ENCODE measurements at regions not wholly inside any gene's neighbourhood (a gene's known extent, or its start where the extent isn't known, plus 50 kb on each side); places are given as distances from the start of the nearest gene placed in this dataset.
A peak's percentile ranks its signal among the peaks of the same experiment; 100 is the strongest.

DNA sequence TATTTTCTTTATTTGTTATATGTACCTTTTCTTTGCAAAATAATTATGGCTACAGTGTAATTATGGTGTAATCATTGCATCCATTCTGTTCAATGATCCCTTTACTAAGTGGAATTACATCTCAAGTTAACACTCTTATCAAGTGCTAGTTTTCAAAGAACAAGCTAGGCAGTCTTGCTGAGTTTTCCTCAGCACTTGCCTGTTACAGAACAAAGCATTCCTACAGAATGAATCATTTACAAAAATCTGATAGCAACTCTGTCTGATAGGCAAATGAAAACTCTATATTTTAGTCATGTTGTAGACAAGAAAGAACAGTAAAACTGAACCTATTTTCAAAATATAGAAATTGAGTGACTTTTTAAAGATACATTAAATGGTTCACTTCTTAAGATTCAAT is 109.8 kb upstream of the POU3F2 start:
- Histone ChIP-seq H3K36me3 (no peaks in the 10 kb centered on the region), H3K9me3 (no peaks in the 10 kb centered on the region), H3K4me1 (no peaks in the 10 kb centered on the region), H3K27ac (no peak overlapping the region), H3K4me3 (no peak overlapping the region), H3K27me3 (no peaks in the 10 kb centered on the region)
- intact Hi-C loops (cut with DNase I) = no loop called here
- DNase-seq = no peak
- no peak for TF ChIP-seq EP300 (IDR thresholded peaks at IDR 0.05)
- TF ChIP-seq POLR2A (IDR thresholded peaks at IDR 0.05) = no peak
- TF ChIP-seq, protein P1, sequence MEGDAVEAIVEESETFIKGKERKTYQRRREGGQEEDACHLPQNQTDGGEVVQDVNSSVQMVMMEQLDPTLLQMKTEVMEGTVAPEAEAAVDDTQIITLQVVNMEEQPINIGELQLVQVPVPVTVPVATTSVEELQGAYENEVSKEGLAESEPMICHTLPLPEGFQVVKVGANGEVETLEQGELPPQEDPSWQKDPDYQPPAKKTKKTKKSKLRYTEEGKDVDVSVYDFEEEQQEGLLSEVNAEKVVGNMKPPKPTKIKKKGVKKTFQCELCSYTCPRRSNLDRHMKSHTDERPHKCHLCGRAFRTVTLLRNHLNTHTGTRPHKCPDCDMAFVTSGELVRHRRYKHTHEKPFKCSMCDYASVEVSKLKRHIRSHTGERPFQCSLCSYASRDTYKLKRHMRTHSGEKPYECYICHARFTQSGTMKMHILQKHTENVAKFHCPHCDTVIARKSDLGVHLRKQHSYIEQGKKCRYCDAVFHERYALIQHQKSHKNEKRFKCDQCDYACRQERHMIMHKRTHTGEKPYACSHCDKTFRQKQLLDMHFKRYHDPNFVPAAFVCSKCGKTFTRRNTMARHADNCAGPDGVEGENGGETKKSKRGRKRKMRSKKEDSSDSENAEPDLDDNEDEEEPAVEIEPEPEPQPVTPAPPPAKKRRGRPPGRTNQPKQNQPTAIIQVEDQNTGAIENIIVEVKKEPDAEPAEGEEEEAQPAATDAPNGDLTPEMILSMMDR (IDR thresholded peaks at IDR 0.05) = no peak
- no peak for TF ChIP-seq POLR2AphosphoS5 (IDR thresholded peaks at IDR 0.05)

DNA sequence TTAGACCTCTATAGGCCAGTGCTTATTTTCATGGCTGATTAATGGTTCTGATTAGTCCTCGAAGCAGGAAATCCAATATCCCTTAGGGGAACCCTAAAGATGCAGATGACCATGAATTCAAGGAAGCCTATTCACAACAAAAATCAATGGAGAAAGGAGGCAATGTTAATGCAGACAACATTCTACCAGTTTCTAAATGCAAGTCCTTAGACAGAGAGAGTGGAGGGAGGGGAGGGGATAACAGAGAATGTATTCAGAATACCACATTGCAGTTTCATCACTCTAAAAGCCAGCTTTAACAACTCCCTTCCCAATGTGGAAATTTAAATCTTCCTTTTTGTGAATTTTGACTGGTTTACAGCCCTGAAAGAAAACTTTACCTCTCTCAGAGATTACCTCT is 87.1 kb upstream of the POU3F2 start:
- no peak for TF ChIP-seq POLR2AphosphoS5 (IDR thresholded peaks at IDR 0.05)
- no peak for TF ChIP-seq EP300 (IDR thresholded peaks at IDR 0.05)
- no peak for TF ChIP-seq POLR2A (IDR thresholded peaks at IDR 0.05)
- TF ChIP-seq, protein P1 (IDR thresholded peaks at IDR 0.05) = no peak
- Histone ChIP-seq H3K9me3 (no peaks in the 10 kb centered on the region), H3K4me3 (no peak overlapping the region), H3K4me1 (no peaks in the 10 kb centered on the region), H3K27me3 (no peaks in the 10 kb centered on the region), H3K36me3 (no peaks in the 10 kb centered on the region), H3K27ac (no peak overlapping the region)
- DNase-seq = no peak
- intact Hi-C loops (cut with DNase I) = no loop called here
- 55 to 70% methylated on average over 1 of the region's 1 CpG for WGBS, 2 donors

DNA sequence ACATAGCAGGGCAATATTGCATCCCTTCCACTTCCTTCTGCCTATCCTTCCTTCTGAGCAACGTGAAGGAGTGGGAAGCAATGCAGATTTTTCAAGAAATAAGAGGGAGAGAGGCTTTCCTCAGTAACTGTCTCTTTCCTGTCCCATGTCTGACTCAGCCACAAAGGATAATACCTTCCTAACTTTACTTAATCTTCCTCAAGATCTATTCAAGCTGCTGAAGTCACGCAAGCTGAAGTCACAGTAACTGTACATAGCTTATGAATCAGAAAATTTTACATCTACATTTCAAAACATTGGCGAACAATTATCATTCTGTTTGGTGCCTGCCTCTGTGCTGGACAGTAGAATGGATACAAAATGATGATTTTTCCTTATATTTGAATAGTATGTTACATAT is 86.4 kb upstream of the POU3F2 start:
- intact Hi-C loops (cut with DNase I) = no loop called here

DNA sequence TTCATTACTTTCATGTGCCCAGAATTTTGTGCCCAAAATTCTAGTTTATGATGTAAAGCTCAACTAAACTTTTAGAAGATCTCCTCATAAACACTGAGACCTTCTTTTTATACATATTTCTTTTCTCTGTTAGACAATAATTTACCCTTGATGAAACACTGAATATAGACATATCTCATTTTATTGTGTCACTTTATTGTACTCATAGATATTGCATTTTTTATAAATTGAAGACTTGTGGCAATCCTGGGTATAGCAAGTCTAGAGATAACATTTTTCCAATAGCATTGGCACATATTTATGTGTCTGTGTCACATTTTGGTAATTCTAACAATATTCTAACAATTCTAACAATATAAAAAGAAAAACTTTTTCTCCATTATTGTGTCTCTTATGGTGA is 74.9 kb upstream of the POU3F2 start:
- no peak overlapping the region for H3K27ac ChIP-seq
- intact Hi-C loops (cut with DNase I) = no loop called here
- no peak for TF ChIP-seq POLR2A (IDR thresholded peaks at IDR 0.05)
- no peak for TF ChIP-seq POLR2AphosphoS5 (IDR thresholded peaks at IDR 0.05)
- no peak for TF ChIP-seq EP300 (IDR thresholded peaks at IDR 0.05)
- TF ChIP-seq, protein P1 (IDR thresholded peaks at IDR 0.05) = no peak
- H3K36me3 ChIP-seq = no peaks in the 10 kb centered on the region
- no peaks in the 10 kb centered on the region for H3K4me1 ChIP-seq
- H3K9me3 ChIP-seq = peaks cover 0 to 8% (median 0%) of the 10 kb centered on the region in 4 donors
- H3K27me3 ChIP-seq = no peaks in the 10 kb centered on the region
- H3K4me3 ChIP-seq = no peak overlapping the region
- DNase-seq = no peak

More for the DNA sequence above, 86.4 kb upstream of the POU3F2 start:
- Histone ChIP-seq H3K4me3 (no peak overlapping the region), H3K36me3 (no peaks in the 10 kb centered on the region), H3K9me3 (no peaks in the 10 kb centered on the region), H3K4me1 (no peaks in the 10 kb centered on the region), H3K27me3 (no peaks in the 10 kb centered on the region), H3K27ac (no peak overlapping the region)
- 59 to 63% methylated on average over 3 of the region's 3 CpGs for WGBS, 2 donors
- TF ChIP-seq, protein P1 (IDR thresholded peaks at IDR 0.05) = no peak
- TF ChIP-seq POLR2A (IDR thresholded peaks at IDR 0.05) = no peak
- TF ChIP-seq POLR2AphosphoS5 (IDR thresholded peaks at IDR 0.05) = no peak
- no peak for TF ChIP-seq EP300 (IDR thresholded peaks at IDR 0.05)
- no peak for DNase-seq

DNA sequence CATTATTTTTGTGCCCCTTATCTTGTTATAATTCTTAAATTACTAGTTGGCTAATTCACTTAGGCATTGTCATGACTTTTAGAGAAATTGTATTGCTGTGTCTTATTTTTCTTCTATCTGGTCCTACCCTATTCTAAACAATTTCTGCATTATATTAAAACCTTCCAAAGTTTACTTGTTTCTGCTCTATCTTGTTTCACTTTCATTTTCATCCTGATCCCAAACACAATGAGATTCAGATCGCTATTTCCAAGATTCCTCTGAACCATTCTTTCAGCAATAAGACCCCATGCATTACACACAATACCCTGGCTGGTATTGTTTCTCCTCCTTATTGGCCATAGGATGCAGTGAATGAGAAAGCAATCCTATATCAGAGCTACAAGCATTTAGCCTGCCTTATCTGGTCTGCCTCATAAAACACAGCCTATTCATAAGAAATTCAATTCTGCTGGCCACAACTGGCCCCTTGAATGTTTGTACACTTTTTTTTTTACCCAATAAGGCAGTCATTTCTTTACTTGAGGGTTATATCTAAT is 69.9 kb upstream of the POU3F2 start:
- TF ChIP-seq, protein P1 (IDR thresholded peaks at IDR 0.05) = no peak
- TF ChIP-seq POLR2A (IDR thresholded peaks at IDR 0.05) = no peak
- no peak for TF ChIP-seq EP300 (IDR thresholded peaks at IDR 0.05)
- TF ChIP-seq POLR2AphosphoS5 (IDR thresholded peaks at IDR 0.05) = no peak
- H3K36me3 ChIP-seq = no peaks in the 10 kb centered on the region
- DNase-seq = no peak
- no peaks in the 10 kb centered on the region for H3K4me1 ChIP-seq
- H3K9me3 ChIP-seq = peaks cover 0 to 8% (median 0%) of the 10 kb centered on the region in 4 donors
- intact Hi-C loops (cut with DNase I) = no loop called here
- WGBS, 2 donors = 25 to 60% methylated on average over 1 of the region's 1 CpG
- H3K4me3 ChIP-seq = peak overlapping the region; percentile 8 to 37 (median 19)
- H3K27me3 ChIP-seq = no peaks in the 10 kb centered on the region
- no peak overlapping the region for H3K27ac ChIP-seq

Measured in sigmoid colon (tissue), 6 donors.